Fibroblast of skin of scalp (primary cell): ENCODE measurements at regions not wholly inside any gene's neighbourhood (a gene's known extent, or its start where the extent isn't known, plus 50 kb on each side); places are given as distances from the start of the nearest gene placed in this dataset.
"Not testable (repeated sequence)": the region's sequence is repeated elsewhere in the genome, so short reads cannot be mapped to it uniquely, and the experiment has no call there.

ENCODE experiments used
- DNase-seq: peaks from one replicate; pipeline ENCODE4 v3.0.0-alpha.2; 2013

GRCh38 chr4:18111081-18111480 lies 89.5 kb upstream of the LCORL start:
- no peak for DNase-seq

DNA sequence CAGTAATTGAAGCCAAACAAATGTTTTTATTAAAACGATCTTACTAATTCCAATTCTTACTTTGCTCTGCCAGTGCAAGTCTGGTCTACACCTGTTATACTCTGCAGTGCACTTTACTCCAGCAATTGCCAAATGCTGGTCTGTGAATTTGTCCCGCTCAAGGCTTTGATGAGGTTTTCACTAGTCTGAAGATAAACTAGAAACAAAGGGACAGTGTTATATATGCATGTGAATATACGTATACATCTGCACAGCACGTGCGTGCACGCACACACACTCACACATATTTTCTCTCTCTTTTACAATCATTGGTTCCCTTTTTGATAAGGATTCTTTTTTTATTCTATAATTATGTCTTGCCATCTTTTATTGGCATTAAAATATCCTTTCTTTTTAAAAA lies 88.5 kb upstream of the LCORL start:
- no peak for DNase-seq

DNA sequence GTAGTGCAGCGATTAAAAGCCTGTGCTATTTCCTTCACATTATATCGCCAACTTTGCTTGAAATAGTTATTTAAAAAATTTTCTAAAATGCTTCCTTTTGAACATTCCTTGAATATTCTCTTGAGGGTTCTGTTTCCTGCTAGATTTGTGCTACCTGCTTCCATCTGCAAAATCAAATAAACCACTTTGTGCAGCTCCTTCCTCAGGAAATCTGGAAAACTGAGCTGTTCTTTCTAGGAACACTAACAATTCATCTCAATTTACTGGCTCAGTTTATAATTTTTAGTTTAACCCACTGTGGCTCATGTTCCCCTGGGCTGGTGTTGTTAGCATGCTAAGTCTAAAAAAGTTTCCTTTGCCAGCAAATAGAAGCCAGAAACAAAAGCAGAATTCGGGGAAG lies 88.1 kb upstream of the LCORL start:
- DNase-seq: no peak

DNA sequence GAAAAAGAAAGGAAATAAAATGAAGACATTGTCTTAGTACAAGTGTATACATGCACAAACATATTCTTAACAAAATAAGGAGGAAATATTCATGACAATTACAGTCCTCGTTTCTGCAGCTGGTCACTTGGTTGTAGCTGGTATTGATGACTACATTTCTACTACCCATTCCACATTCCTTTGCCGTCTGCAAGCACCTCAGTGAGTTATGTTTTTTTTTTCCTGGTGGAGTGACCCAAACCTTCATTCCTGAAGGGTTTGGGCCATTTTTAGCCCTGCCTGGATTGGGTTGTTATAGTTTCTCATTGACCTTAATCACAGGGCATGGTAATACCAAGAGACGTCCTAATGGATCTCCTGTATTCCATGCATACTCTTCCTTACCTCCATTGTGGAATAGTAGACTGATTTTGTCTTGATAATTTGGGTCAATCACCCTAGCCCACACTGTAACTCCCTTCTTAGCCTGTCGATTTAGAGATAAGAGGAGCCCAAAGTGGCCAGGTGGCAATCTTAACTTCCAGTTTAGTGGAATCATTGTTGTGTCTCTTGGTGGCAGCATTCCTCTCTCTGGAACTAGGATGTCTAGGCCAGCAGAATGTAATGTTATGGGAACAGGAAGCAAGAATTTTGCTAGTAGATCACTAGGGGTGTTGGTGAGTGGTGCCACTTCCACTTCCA lies 86.4 kb upstream of the LCORL start:
- not testable (repeated sequence) for DNase-seq

- no peak for DNase-seq
These were observed 85.1 kb upstream of the LCORL start for GRCh38 chr4:18106620-18107019.

DNA sequence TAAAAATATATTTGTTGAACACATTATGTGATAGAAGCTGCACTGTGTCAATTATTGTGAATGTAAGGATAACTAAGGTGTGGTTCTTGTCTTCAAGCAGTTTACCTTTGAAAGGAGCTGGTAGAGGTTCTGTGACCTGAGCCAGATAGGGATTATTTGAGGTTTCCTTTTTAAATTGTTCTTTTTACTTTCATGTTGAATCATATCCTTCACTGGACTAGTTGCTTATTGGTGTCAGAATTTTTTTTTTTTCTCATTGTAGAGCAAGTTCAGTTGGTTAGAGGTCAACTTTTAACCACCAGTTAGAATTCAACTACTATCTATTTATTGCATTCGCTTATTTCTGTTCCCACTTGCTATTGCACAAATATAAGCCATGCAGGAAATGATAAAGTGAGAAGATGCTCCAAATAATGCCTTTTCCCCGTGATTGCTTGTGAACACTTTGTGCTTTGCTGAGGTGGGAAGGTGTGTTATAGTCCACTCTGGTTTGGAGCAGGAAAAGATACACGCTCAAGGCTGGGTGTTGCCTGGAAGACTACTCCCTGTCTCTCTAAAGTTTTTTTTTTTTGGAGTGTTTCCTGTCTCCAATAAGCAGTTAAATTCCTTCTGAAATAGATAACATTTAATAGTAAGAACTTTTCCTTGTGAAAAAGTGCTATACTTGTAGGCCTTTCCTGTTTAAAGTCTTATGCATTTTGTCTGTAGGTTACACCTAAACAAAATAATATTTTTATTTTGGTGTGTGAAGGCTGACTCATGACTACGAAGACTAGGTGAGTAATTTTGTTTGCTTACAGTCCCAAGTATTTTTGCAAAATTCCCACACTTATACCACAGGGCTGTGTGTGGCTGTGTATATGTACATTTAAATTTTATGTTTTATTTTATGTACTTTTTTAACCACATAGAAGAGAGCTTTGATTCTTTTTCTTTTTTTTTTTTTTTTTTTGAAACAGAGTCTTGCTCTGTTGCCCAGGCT lies 83.8 kb upstream of the LCORL start:
- DNase-seq: no peak

DNA sequence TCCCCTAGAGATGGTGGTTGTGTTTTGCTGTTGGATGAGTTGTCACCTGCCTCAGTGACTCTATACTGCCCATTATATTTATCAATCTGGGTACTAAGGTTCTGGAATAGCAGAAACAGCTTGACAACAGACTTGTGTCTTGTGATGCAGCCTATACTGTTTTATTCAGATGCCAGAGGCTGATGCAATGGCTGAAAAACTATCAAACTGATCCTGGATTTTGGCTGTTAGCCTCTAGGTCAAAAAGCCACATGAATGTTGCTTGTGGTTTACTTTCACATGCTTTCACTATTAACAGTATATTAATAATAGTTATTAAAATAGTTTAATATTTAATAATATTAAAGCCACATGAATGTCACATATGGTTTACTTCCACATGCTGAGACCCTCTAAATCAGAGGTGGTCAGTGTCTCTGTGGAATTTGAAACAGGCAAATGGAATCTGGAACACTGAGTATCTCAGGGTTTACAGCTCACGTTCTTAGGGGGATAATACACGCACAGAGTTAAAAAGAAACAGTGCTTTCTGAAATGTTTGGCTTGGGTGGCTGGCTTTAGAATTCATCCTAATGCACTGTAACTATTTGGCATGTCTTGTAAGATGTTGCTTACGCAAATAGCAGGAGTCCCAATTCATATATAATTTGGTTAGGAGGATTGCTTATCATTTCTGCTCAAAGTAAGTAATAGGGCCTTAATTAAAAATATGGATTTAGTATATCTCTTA lies 82.5 kb upstream of the LCORL start:
- DNase-seq: peak; percentile 48

GRCh38 chr4:18100657-18101056 lies 79.1 kb upstream of the LCORL start:
- DNase-seq: no peak

GRCh38 chr4:18090447-18090846 lies 68.9 kb upstream of the LCORL start:
- DNase-seq: not testable (repeated sequence)

DNA sequence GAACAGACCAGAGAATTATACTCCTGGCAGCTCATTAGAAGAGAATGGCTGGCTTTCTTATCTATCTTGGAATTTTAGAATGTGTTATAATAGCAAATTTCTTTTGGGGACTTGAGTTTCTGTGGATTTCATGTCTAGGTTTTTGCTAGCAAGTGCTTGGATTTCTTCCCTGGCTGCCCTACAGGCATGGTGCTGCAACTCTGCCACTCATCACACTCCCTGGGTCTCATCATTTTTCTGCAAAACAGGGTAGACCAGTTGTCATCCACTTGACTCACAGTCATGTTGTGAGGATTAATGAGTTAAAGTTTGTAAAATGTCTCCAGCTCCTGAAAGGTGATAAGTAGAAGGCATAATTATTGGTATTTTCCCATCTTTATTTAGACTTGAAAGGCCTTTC lies 60.7 kb upstream of the LCORL start:
- DNase-seq: no peak

- DNase-seq: no peak
These were observed 60.2 kb upstream of the LCORL start for GRCh38 chr4:18081708-18082107.

GRCh38 chr4:18077808-18078207 lies 56.3 kb upstream of the LCORL start:
- no peak for DNase-seq

DNA sequence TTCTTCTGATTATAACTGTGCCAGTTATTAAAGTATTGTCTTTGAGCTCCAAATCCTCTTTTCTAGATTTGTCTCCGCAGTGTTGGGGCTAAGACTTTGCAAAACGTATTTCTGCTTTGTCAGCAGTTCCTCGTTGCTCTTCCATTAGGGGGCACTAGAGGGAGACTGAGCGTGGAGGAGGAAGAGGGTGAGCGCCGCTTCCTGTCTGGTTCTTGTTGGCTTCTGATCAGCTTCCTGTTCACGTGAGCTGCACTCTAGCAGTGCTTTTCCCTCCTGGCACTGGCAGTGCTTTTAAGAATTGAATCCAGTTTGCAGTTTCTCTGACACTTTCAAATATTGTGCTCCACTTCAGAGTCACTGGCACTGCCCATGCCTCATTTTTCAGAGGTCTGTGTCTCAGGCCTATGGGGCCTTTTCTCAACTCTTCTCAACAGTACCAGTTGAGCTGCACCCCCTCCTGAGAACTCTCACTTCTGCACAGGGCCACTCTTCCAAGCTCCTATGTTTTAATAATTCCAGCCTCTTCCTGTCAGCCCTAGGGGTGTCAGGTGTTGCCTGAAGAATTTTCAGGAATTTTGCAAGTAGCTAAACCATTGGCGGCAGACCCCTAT lies 54.4 kb upstream of the LCORL start:
- no peak for DNase-seq

GRCh38 chr4:18071894-18072293 lies 50.3 kb upstream of the LCORL start:
- no peak for DNase-seq
